ENCODE measurements at regions not wholly inside any gene's neighbourhood (a gene's known extent, or its start where the extent isn't known, plus 50 kb on each side); places are given as distances from the start of the nearest gene placed in this dataset.
"Not testable (repeated sequence)": the region's sequence is repeated elsewhere in the genome, so short reads cannot be mapped to it uniquely, and the experiment has no call there.

- no peaks in the 10 kb centered on the region for H3K27me3 ChIP-seq (ENCODE audit: control insufficient read depth in 1 of 2, insufficient read depth in 2 of 2, low read length in 2 of 2)
- H3K9me3 ChIP-seq (ENCODE audit: low read length) = no peaks in the 10 kb centered on the region
- H3K9ac ChIP-seq (ENCODE audit: low read length) = no peak overlapping the region
- H3K27ac ChIP-seq (ENCODE audit: low read depth, low read length) = no peak overlapping the region
- no peak overlapping the region for H3K4me3 ChIP-seq (ENCODE audit: low read depth in 1 of 2, low read length in 2 of 2)
- no peaks in the 10 kb centered on the region for H3K36me3 ChIP-seq (ENCODE audit: insufficient read depth, low read length)
- H3K4me1 ChIP-seq (ENCODE audit: insufficient read depth, low read length) = no peaks in the 10 kb centered on the region
Measured at GRCh38 chr2:118423776-118424175, 335.5 kb downstream of the INSIG2 start.

- Histone ChIP-seq H3K9ac (ENCODE audit: low read length) (no peak overlapping the region), H3K4me3 (ENCODE audit: low read depth in 1 of 2, low read length in 2 of 2) (no peak overlapping the region), H3K9me3 (ENCODE audit: low read length) (no peaks in the 10 kb centered on the region), H3K27ac (ENCODE audit: low read depth, low read length) (no peak overlapping the region), H3K4me1 (ENCODE audit: insufficient read depth, low read length) (no peaks in the 10 kb centered on the region), H3K27me3 (ENCODE audit: control insufficient read depth in 1 of 2, insufficient read depth in 2 of 2, low read length in 2 of 2) (no peaks in the 10 kb centered on the region), H3K36me3 (ENCODE audit: insufficient read depth, low read length) (no peaks in the 10 kb centered on the region)
Measured at GRCh38 chr2:118421648-118422047, 333.4 kb downstream of the INSIG2 start.

GRCh38 chr2:118417406-118418120 lies 329.3 kb downstream of the INSIG2 start:
- Histone ChIP-seq H3K4me1 (ENCODE audit: insufficient read depth, low read length) (no peaks in the 10 kb centered on the region), H3K9me3 (ENCODE audit: low read length) (no peaks in the 10 kb centered on the region), H3K27ac (ENCODE audit: low read depth, low read length) (no peak overlapping the region), H3K27me3 (ENCODE audit: control insufficient read depth in 1 of 2, insufficient read depth in 2 of 2, low read length in 2 of 2) (no peaks in the 10 kb centered on the region), H3K36me3 (ENCODE audit: insufficient read depth, low read length) (no peaks in the 10 kb centered on the region), H3K9ac (ENCODE audit: low read length) (no peak overlapping the region), H3K4me3 (ENCODE audit: low read depth in 1 of 2, low read length in 2 of 2) (no peak overlapping the region)

GRCh38 chr2:118415186-118415585 lies 326.9 kb downstream of the INSIG2 start:
- not testable (repeated sequence) for H3K27ac ChIP-seq (ENCODE audit: low read depth, low read length); H3K9ac ChIP-seq (ENCODE audit: low read length); H3K27me3 ChIP-seq (ENCODE audit: control insufficient read depth in 1 of 2, insufficient read depth in 2 of 2, low read length in 2 of 2); H3K36me3 ChIP-seq (ENCODE audit: insufficient read depth, low read length); H3K9me3 ChIP-seq (ENCODE audit: low read length); H3K4me3 ChIP-seq (ENCODE audit: low read depth in 1 of 2, low read length in 2 of 2); H3K4me1 ChIP-seq (ENCODE audit: insufficient read depth, low read length)

- H3K9ac ChIP-seq (ENCODE audit: low read length) = no peak overlapping the region
- no peaks in the 10 kb centered on the region for H3K4me1 ChIP-seq (ENCODE audit: insufficient read depth, low read length)
- H3K4me3 ChIP-seq (ENCODE audit: low read depth in 1 of 2, low read length in 2 of 2) = no peak overlapping the region
- no peaks in the 10 kb centered on the region for H3K36me3 ChIP-seq (ENCODE audit: insufficient read depth, low read length)
- no peak overlapping the region for H3K27ac ChIP-seq (ENCODE audit: low read depth, low read length)
- H3K27me3 ChIP-seq (ENCODE audit: control insufficient read depth in 1 of 2, insufficient read depth in 2 of 2, low read length in 2 of 2) = no peaks in the 10 kb centered on the region
- no peaks in the 10 kb centered on the region for H3K9me3 ChIP-seq (ENCODE audit: low read length)
Measured at GRCh38 chr2:118403658-118404451, 315.6 kb downstream of the INSIG2 start.

- Histone ChIP-seq H3K36me3 (ENCODE audit: insufficient read depth, low read length) (no peaks in the 10 kb centered on the region), H3K9me3 (ENCODE audit: low read length) (no peaks in the 10 kb centered on the region), H3K9ac (ENCODE audit: low read length) (no peak overlapping the region), H3K27me3 (ENCODE audit: control insufficient read depth in 1 of 2, insufficient read depth in 2 of 2, low read length in 2 of 2) (no peaks in the 10 kb centered on the region), H3K27ac (ENCODE audit: low read depth, low read length) (no peak overlapping the region), H3K4me1 (ENCODE audit: insufficient read depth, low read length) (no peaks in the 10 kb centered on the region), H3K4me3 (ENCODE audit: low read depth in 1 of 2, low read length in 2 of 2) (no peak overlapping the region)
Measured at GRCh38 chr2:118388771-118389170, 300.5 kb downstream of the INSIG2 start.

- no peaks in the 10 kb centered on the region for H3K4me1 ChIP-seq (ENCODE audit: insufficient read depth, low read length)
- no peak overlapping the region for H3K4me3 ChIP-seq (ENCODE audit: low read depth in 1 of 2, low read length in 2 of 2)
- no peak overlapping the region for H3K9ac ChIP-seq (ENCODE audit: low read length)
- no peaks in the 10 kb centered on the region for H3K36me3 ChIP-seq (ENCODE audit: insufficient read depth, low read length)
- H3K27ac ChIP-seq (ENCODE audit: low read depth, low read length) = no peak overlapping the region
- H3K27me3 ChIP-seq (ENCODE audit: control insufficient read depth in 1 of 2, insufficient read depth in 2 of 2, low read length in 2 of 2) = no peaks in the 10 kb centered on the region
- H3K9me3 ChIP-seq (ENCODE audit: low read length) = no peaks in the 10 kb centered on the region
Measured at GRCh38 chr2:118387509-118387908, 299.2 kb downstream of the INSIG2 start.

- Histone ChIP-seq H3K4me3 (ENCODE audit: low read depth in 1 of 2, low read length in 2 of 2) (no peak overlapping the region), H3K9ac (ENCODE audit: low read length) (no peak overlapping the region), H3K36me3 (ENCODE audit: insufficient read depth, low read length) (no peaks in the 10 kb centered on the region), H3K9me3 (ENCODE audit: low read length) (no peaks in the 10 kb centered on the region), H3K27ac (ENCODE audit: low read depth, low read length) (no peak overlapping the region), H3K4me1 (ENCODE audit: insufficient read depth, low read length) (no peaks in the 10 kb centered on the region), H3K27me3 (ENCODE audit: control insufficient read depth in 1 of 2, insufficient read depth in 2 of 2, low read length in 2 of 2) (no peaks in the 10 kb centered on the region)
Measured at GRCh38 chr2:118386641-118387302, 298.5 kb downstream of the INSIG2 start.

GRCh38 chr2:118380915-118381653 lies 292.8 kb downstream of the INSIG2 start:
- no peaks in the 10 kb centered on the region for H3K36me3 ChIP-seq (ENCODE audit: insufficient read depth, low read length)
- H3K27me3 ChIP-seq (ENCODE audit: control insufficient read depth in 1 of 2, insufficient read depth in 2 of 2, low read length in 2 of 2) = no peaks in the 10 kb centered on the region
- H3K4me1 ChIP-seq (ENCODE audit: insufficient read depth, low read length) = no peaks in the 10 kb centered on the region
- no peak overlapping the region for H3K4me3 ChIP-seq (ENCODE audit: low read depth in 1 of 2, low read length in 2 of 2)
- no peak overlapping the region for H3K27ac ChIP-seq (ENCODE audit: low read depth, low read length)
- no peaks in the 10 kb centered on the region for H3K9me3 ChIP-seq (ENCODE audit: low read length)
- no peak overlapping the region for H3K9ac ChIP-seq (ENCODE audit: low read length)

GRCh38 chr2:118375907-118376485 lies 287.7 kb downstream of the INSIG2 start:
- H3K27me3 ChIP-seq (ENCODE audit: control insufficient read depth in 1 of 2, insufficient read depth in 2 of 2, low read length in 2 of 2) = no peaks in the 10 kb centered on the region
- no peak overlapping the region for H3K9ac ChIP-seq (ENCODE audit: low read length)
- H3K36me3 ChIP-seq (ENCODE audit: insufficient read depth, low read length) = no peaks in the 10 kb centered on the region
- no peak overlapping the region for H3K4me3 ChIP-seq (ENCODE audit: low read depth in 1 of 2, low read length in 2 of 2)
- H3K9me3 ChIP-seq (ENCODE audit: low read length) = no peaks in the 10 kb centered on the region
- H3K27ac ChIP-seq (ENCODE audit: low read depth, low read length) = no peak overlapping the region
- H3K4me1 ChIP-seq (ENCODE audit: insufficient read depth, low read length) = no peaks in the 10 kb centered on the region

Data from muscle layer of colon (tissue), 2 donors.